KOPT-K1 (cell line): ENCODE measurements at regions not wholly inside any gene's neighbourhood (a gene's known extent, or its start where the extent isn't known, plus 50 kb on each side); places are given as distances from the start of the nearest gene placed in this dataset.
"Not testable (repeated sequence)": the region's sequence is repeated elsewhere in the genome, so short reads cannot be mapped to it uniquely, and the experiment has no call there.

ENCODE experiments used
- H3K27ac ChIP-seq: fragments of 200-600 bp; sonication (generic); 2 replicates; pipeline ENCODE4 v1.5.1; 2016; ENCODE audit warnings: antibody characterized with exemption, mild to moderate bottlenecking, low read depth, low read length; ENCODE audit not compliant: poor library complexity, severe bottlenecking
- H3K36me3 ChIP-seq: fragments of 200-600 bp; sonication (generic); 2 replicates; pipeline ENCODE4 v1.5.1; 2017; ENCODE audit warnings: antibody characterized with exemption, mild to moderate bottlenecking, low read length, moderate library complexity; ENCODE audit not compliant: insufficient read depth
- H3K9me3 ChIP-seq: fragments of 200-600 bp; sonication (generic); 2 replicates; pipeline ENCODE4 v1.5.1; 2017; ENCODE audit warnings: antibody characterized with exemption, low read length, mild to moderate bottlenecking; ENCODE audit not compliant: insufficient read depth, poor library complexity, severe bottlenecking

DNA sequence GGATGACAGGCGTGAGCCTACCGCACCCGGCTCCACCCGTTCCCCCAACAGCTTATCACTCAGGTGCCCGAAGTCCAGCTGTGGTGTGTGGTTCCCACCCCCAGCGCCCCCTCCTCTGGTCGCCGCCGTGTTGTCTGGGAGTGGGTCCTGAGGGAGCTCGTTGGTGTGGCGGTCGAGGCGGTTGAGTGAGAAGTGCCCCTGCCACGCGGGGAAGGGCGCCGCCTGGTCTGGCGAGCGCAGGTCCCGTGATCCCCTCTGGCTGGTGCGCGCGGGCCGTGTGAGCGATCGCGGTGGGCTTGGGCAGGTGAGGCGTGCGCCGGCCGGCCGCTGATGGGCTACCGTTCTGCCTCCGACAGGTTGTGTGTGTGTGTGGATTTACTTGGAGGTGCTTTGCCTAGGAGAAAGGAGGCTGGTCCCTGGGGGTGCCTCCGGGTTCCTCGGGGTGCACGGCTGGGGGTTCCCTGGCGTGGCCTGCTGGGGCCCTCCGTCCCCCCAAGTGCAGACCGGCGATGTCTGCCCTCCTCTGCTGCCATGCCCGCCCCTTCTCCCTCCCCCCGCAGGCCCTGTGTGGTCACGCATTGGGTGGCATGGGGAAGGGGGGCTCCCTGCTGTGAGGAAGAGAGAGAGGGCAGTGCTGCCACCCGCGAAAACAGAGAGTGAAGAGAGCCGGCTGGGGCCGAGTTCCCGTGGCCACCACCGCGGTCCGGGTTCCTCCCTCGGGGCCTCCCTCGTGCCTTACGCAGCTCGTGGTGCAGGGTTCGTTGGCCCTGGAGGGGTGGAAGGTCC is 336.0 kb upstream of the DEFB115 start:
- H3K27ac ChIP-seq, result no peak overlapping the region
- peaks cover 20% of the 10 kb centered on the region for H3K9me3 ChIP-seq
- H3K36me3 ChIP-seq, result no peaks in the 10 kb centered on the region

GRCh38 chr20:30922129-30922528 is 335.3 kb upstream of the DEFB115 start:
- Histone ChIP-seq H3K9me3 (peaks cover 20% of the 10 kb centered on the region), H3K36me3 (no peaks in the 10 kb centered on the region), H3K27ac (no peak overlapping the region)

DNA sequence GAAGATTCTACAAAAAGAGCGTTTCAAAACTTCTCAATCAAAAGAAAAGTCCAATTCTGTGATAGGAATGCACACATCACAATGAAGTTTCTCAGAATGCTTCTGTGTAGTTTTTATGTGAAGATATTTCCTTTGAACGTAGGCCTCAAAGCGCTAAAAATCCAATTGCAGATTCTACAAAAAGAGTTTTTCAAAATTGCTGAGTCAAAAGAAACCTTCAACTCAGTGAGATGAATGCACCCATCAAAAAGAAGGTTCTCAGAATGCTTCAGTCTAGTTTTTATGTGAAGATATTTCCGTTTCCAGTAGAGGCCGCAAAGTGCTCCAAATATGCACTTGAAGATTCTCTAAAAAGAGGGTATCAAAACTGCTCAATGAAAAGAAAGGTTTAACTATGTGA is 319.7 kb upstream of the DEFB115 start:
- H3K9me3 ChIP-seq, result peaks cover 5% of the 10 kb centered on the region
- no peaks in the 10 kb centered on the region for H3K36me3 ChIP-seq
- H3K27ac ChIP-seq, result no peak overlapping the region

GRCh38 chr20:30949761-30950160 is 307.7 kb upstream of the DEFB115 start:
- no peak overlapping the region for H3K27ac ChIP-seq
- H3K36me3 ChIP-seq, result no peaks in the 10 kb centered on the region
- peaks cover 11% of the 10 kb centered on the region for H3K9me3 ChIP-seq

GRCh38 chr20:30951088-30951487 is 306.4 kb upstream of the DEFB115 start:
- H3K27ac ChIP-seq, H3K36me3 ChIP-seq: not testable (repeated sequence)
- peaks cover 11% of the 10 kb centered on the region for H3K9me3 ChIP-seq

GRCh38 chr20:30956649-30957048 is 300.8 kb upstream of the DEFB115 start:
- not testable (repeated sequence) for H3K27ac ChIP-seq, H3K36me3 ChIP-seq
- peaks cover 34% of the 10 kb centered on the region for H3K9me3 ChIP-seq

GRCh38 chr20:30959208-30959607 is 298.3 kb upstream of the DEFB115 start:
- not testable (repeated sequence) for H3K27ac ChIP-seq, H3K36me3 ChIP-seq
- H3K9me3 ChIP-seq, result peaks cover 44% of the 10 kb centered on the region

DNA sequence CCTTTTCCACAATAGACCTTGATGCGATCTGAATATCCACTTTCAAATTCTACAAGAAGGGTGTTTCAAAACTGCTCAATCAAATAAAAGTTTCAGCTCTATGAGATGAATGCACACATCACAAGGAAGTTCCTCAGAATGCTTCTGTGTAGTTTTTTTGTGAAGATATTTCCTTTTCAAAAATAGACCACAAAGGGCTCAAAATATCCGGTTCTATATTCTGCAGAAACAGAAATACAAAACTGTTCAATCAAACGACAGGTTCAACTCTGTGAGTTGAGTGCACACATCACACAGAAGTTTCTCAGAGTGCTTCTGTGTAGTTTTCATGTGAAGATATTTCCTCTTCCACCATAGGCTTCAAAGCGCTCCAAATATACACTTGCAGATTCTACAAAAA is 293.9 kb upstream of the DEFB115 start:
- Histone ChIP-seq H3K9me3 (peaks cover 30% of the 10 kb centered on the region), H3K27ac (no peak overlapping the region), H3K36me3 (no peaks in the 10 kb centered on the region)

DNA sequence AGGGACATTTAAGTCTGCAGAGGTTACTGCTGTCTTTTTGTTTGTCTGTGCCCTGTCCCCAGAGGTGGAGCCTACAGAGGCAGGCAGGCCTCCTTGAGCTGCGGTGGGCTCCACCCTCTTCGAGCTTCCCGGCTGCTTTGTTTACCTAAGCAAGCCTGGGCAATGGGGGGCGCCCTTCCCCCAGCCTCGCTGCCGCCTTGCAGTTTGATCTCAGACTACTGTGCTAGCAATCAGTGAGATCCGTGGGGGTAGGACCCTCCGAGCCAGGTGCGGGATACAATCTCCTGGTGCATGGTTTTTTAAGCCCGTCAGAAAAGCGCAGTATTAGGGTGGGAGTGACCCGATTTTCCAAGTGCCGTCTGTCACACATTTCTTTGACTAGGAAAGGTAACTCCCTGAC is 281.6 kb upstream of the DEFB115 start:
- H3K27ac ChIP-seq, H3K36me3 ChIP-seq, H3K9me3 ChIP-seq: not testable (repeated sequence)

GRCh38 chr20:30985386-30985785 is 272.1 kb upstream of the DEFB115 start:
- no peaks in the 10 kb centered on the region for H3K36me3 ChIP-seq
- peaks cover 4% of the 10 kb centered on the region for H3K9me3 ChIP-seq
- no peak overlapping the region for H3K27ac ChIP-seq
